ENCODE measurements at regions not wholly inside any gene's neighbourhood (a gene's known extent, or its start where the extent isn't known, plus 50 kb on each side); places are given as distances from the start of the nearest gene placed in this dataset.

DNA sequence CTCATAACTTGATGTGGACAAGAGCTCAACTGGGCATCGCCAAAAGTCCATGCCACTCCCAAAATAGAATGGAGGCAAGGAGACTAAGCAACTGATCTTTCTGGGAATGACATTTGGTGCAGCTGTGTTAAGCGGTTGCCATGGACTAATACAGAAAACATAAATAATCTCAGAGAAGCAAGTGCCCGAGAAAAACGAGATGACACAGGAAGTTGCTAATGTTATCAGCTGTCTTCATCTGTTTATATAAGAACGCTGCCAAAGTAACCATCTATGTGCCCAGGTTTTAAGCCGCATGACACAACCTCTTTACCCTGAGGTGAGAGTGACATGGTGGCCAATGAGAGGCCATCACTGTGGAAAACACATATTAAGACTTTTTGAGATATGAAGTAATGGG is 54.9 kb upstream of the SACS start:
- H3K4me2 ChIP-seq (ENCODE audit: low read depth, low read length), result no peak overlapping the region
- H2AFZ ChIP-seq (replicated peaks; ENCODE audit: low read length, poor library complexity), result peak overlapping the region; percentile 54
- BruUV-seq (replicated peaks), result no TSS peak
- H3K27me3 ChIP-seq (ENCODE audit: control insufficient read depth, insufficient read depth, low read length), result no peaks in the 10 kb centered on the region
- peak overlapping the region; percentile 4; the same call in 1 of the 2 replicates for H3K4ac ChIP-seq (ENCODE audit: low read depth, low read length)
- H3K14ac ChIP-seq (replicated peaks; ENCODE audit: low read depth, low read length), result 0 out of 2 replicates have a peak overlapping the region, but pooled peaks have one; percentile 48
- peak overlapping the region; percentile 4 for H2BK5ac ChIP-seq (ENCODE audit: low read depth, low read length, poor library complexity, severe bottlenecking)
- H3K56ac ChIP-seq (ENCODE audit: extremely low read depth, insufficient read depth, low read length), result no peak overlapping the region
- no peaks in the 10 kb centered on the region for H3K36me3 ChIP-seq (ENCODE audit: control insufficient read depth, insufficient read depth, low read length)
- ChIA-PET CTCF (interaction anchor here (0.6 to 0.8 kb wide), 2 partner anchors 18 to 83 kb away, joined by 3 read pairs; no protein-coding TSS in a partner anchor), POLR2A (ENCODE audit: unreplicated experiment) (no interaction called here)
- TF ChIP-seq SMC3 (IDR thresholded peaks at IDR 0.05; ENCODE audit: low read depth, low read length), result no peak
- no peak for TF ChIP-seq USF2 (IDR thresholded peaks at IDR 0.05; ENCODE audit: low read depth, low read length)
- no peak for TF ChIP-seq MAFK (IDR thresholded peaks at IDR 0.05; ENCODE audit: low read depth, low read length)
- TF ChIP-seq MAZ (IDR thresholded peaks at IDR 0.05; ENCODE audit: borderline replicate concordance, low read depth, low read length), result no peak
- peak; percentile 35 for TF ChIP-seq RCOR1 (IDR thresholded peaks at IDR 0.05; ENCODE audit: insufficient replicate concordance, low read length)
- no peak for TF ChIP-seq BHLHE40 (IDR thresholded peaks at IDR 0.05; ENCODE audit: low read depth, low read length)
- no peak for TF ChIP-seq RFX5 (IDR thresholded peaks at IDR 0.05; ENCODE audit: low read depth, low read length)
- TF ChIP-seq CEBPB (IDR thresholded peaks at IDR 0.05; ENCODE audit: low read depth, low read length), result peak; percentile 19; the same call in 1 of the 2 replicates
- 0 out of 2 replicates have a peak, but pooled peaks have one; percentile 14 for TF ChIP-seq NFE2L2 (IDR thresholded peaks at IDR 0.05; ENCODE audit: low read depth, low read length)
- no peak for TF ChIP-seq CHD1 (IDR thresholded peaks at IDR 0.05; ENCODE audit: low read depth, low read length)
- TF ChIP-seq MXI1 (IDR thresholded peaks at IDR 0.05; ENCODE audit: borderline replicate concordance, low read depth, low read length), result no peak
- TF ChIP-seq CTCF (conservative IDR thresholded peaks at IDR 0.05; ENCODE audit: low read depth, low read length), result no peak
- 0 out of 2 replicates have a peak, but pooled peaks have one; percentile 4 for TF ChIP-seq FOS (IDR thresholded peaks at IDR 0.05; ENCODE audit: low read depth, low read length)
- no peak for TF ChIP-seq POLR2A (IDR thresholded peaks at IDR 0.05; ENCODE audit: low read depth, low read length)
- TF ChIP-seq, protein P1, sequence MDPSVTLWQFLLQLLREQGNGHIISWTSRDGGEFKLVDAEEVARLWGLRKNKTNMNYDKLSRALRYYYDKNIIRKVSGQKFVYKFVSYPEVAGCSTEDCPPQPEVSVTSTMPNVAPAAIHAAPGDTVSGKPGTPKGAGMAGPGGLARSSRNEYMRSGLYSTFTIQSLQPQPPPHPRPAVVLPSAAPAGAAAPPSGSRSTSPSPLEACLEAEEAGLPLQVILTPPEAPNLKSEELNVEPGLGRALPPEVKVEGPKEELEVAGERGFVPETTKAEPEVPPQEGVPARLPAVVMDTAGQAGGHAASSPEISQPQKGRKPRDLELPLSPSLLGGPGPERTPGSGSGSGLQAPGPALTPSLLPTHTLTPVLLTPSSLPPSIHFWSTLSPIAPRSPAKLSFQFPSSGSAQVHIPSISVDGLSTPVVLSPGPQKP (IDR thresholded peaks at IDR 0.05; ENCODE audit: borderline replicate concordance, low read depth, low read length), result no peak
- no peak for TF ChIP-seq RAD21 (IDR thresholded peaks at IDR 0.05; ENCODE audit: low read length)
- peaks cover 6% of the 10 kb centered on the region for H3K4me1 ChIP-seq (ENCODE audit: control insufficient read depth, insufficient read depth, low read length)
- dilution Hi-C loops (cut with HindIII; ENCODE audit: low sequenced_read_pairs, unreplicated experiment) (no loop called here), intact Hi-C loops (cut with micrococcal nuclease) (no loop called here), in situ Hi-C loops (cut with MboI; ENCODE audit: low sequenced_read_pairs) (no loop called here)
- H2BK120ac ChIP-seq (ENCODE audit: low read depth, low read length), result no peak overlapping the region
- H4K8ac ChIP-seq (ENCODE audit: low read depth in 2 of 2, low read length in 2 of 2), result no peak overlapping the region; a peak in 1 of 4 replicates
- 40% methylated on average over 1 of the region's 6 CpGs; no CpG with 5 or more reads in 1 of the 2 experiments for WGBS, 2 experiments (ENCODE audit: extremely low coverage in 2 of 2, insufficient read length in 1 of 2)
- H3K9me1 ChIP-seq (ENCODE audit: insufficient read depth, low read length), result peaks cover 4% of the 10 kb centered on the region; the same call in 1 of the 2 replicates
- no peak overlapping the region for H2BK20ac ChIP-seq (ENCODE audit: low read depth, low read length)
- no peak overlapping the region for H3K9ac ChIP-seq (ENCODE audit: low read depth, low read length)
- no peaks in the 10 kb centered on the region for H3K79me1 ChIP-seq (ENCODE audit: low read depth in 1 of 2, low read length in 2 of 2)
- no peak overlapping the region for H3K18ac ChIP-seq (ENCODE audit: low read depth, low read length)
- H3K23ac ChIP-seq (ENCODE audit: low read depth, low read length), result no peak overlapping the region
- no peak overlapping the region for H4K5ac ChIP-seq (ENCODE audit: low read depth, low read length)
- DNase-seq (peak; percentile 79), ATAC-seq (ENCODE audit: low read depth) (no peak; the same call in 1 of the 2 replicates)
- H4K91ac ChIP-seq (ENCODE audit: insufficient read depth, low read depth, low read length), result no peak overlapping the region
- peak overlapping the region; percentile 44; the same call in 1 of the 2 replicates for H2AK5ac ChIP-seq (ENCODE audit: low read depth, low read length)
- no peak overlapping the region for H3K27ac ChIP-seq (ENCODE audit: insufficient read depth, low read length)
- H3K9me3 ChIP-seq (ENCODE audit: control insufficient read depth, insufficient read depth, low read length), result no peaks in the 10 kb centered on the region
- no peaks in the 10 kb centered on the region for H4K20me1 ChIP-seq (ENCODE audit: insufficient read depth, low read length)
- H3K4me3 ChIP-seq (ENCODE audit: insufficient read depth, low read depth, low read length), result no peak overlapping the region
- no peak overlapping the region for H2AK9ac ChIP-seq (replicated peaks; ENCODE audit: low read depth, low read length, poor library complexity)
- H2BK15ac ChIP-seq (ENCODE audit: low read depth, low read length), result no peak overlapping the region

All from IMR-90 (cell line).